HEK293T (cell line): ENCODE measurements at regions not wholly inside any gene's neighbourhood (a gene's known extent, or its start where the extent isn't known, plus 50 kb on each side); places are given as distances from the start of the nearest gene placed in this dataset.

Source experiments
- BHLHE40 ChIP-seq: fragments of 450-650 bp; IDR thresholded peaks from 2 replicates; pipeline ENCODE4 v1.6.1; 2016; ENCODE audit warnings: mild to moderate bottlenecking, moderate library complexity, borderline replicate concordance
- CTBP1 ChIP-seq: fragments of 450-650 bp; IDR thresholded peaks from 2 replicates; pipeline ENCODE4 v1.6.1; 2016; ENCODE audit warnings: borderline replicate concordance
- ELF4 ChIP-seq: fragments of 450-650 bp; IDR thresholded peaks from 2 replicates; pipeline ENCODE4 v1.6.1; 2017; ENCODE audit warnings: antibody characterized with exemption
- FOXA1 ChIP-seq: fragments of 450-650 bp; IDR thresholded peaks from 2 replicates; pipeline ENCODE4 v1.6.1; 2016; ENCODE audit warnings: mild to moderate bottlenecking
- FOXK2 ChIP-seq: fragments of 450-650 bp; IDR thresholded peaks from 2 replicates; pipeline ENCODE4 v1.6.1; 2016; ENCODE audit warnings: mild to moderate bottlenecking
- FOXM1 ChIP-seq: fragments of 450-650 bp; IDR thresholded peaks from 2 replicates; pipeline ENCODE4 v1.6.1; 2017; ENCODE audit warnings: mild to moderate bottlenecking, borderline replicate concordance
- HDGF ChIP-seq: fragments of 450-650 bp; IDR thresholded peaks from 2 replicates; pipeline ENCODE4 v1.6.1; 2017; ENCODE audit warnings: antibody characterized with exemption, borderline replicate concordance
- L3MBTL2 ChIP-seq: fragments of 450-650 bp; conservative IDR thresholded peaks from 2 replicates; pipeline ENCODE4 v1.6.1; 2016; ENCODE audit warnings: mild to moderate bottlenecking
- SP1 ChIP-seq: fragments of 450-650 bp; IDR thresholded peaks from 2 replicates; pipeline ENCODE4 v1.6.1; 2017
- SUZ12 ChIP-seq: fragments of 450-650 bp; IDR thresholded peaks from 2 replicates; pipeline ENCODE4 v1.6.1; 2016; ENCODE audit warnings: mild to moderate bottlenecking
- TARDBP ChIP-seq: fragments of 450-650 bp; IDR thresholded peaks from 2 replicates; pipeline ENCODE4 v1.6.1; 2016
- ZNF384 ChIP-seq: fragments of 450-650 bp; IDR thresholded peaks from 2 replicates; pipeline ENCODE4 v1.6.1; 2016
- TF ChIP-seq, protein P1 (sequence below): fragments of 450-650 bp; IDR thresholded peaks from 2 replicates; pipeline ENCODE4 v1.6.1; 2016

DNA sequence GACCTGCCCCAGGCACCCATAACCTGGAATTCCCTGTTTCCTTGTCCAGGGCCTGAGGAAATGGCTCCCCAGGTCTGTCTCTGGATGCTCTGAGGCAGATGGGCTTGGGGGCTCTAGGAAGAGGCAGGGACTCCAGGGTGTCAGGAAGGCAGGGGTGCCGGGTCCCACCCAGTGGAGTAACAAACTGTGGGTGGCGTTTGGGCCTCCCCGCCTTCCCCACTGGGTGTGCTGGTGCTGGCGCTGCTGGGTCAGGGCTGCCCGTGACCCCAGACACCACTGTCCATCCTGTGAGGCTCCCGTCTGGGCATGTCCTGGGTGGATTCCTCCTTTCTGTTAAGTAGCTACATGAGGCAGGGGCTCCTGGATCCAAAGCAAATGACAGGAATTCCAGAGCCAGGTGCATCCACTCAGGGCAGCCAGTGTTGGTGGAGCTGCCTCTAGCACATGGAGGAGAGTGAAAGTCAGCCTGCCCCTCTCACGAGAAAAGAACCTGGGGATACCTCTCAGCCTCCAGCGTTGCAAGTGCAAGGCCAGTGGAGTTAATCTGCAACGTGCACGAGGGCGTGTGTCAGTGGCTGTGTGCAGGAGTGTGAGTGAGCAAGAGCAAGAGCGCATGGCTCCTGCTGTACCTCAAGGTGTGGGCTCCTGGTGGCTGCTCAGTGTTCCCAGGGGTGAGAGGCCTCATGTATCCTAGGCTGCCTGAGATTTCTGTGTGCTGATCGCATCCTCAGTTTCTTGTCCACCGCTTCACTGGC is 403.1 kb downstream of the TMEM121 start:
- TF ChIP-seq SUZ12: no peak
- TF ChIP-seq FOXA1: no peak
- TF ChIP-seq ZNF384: no peak
- TF ChIP-seq SP1: no peak
- TF ChIP-seq TARDBP: no peak
- TF ChIP-seq BHLHE40: no peak
- TF ChIP-seq, protein P1, sequence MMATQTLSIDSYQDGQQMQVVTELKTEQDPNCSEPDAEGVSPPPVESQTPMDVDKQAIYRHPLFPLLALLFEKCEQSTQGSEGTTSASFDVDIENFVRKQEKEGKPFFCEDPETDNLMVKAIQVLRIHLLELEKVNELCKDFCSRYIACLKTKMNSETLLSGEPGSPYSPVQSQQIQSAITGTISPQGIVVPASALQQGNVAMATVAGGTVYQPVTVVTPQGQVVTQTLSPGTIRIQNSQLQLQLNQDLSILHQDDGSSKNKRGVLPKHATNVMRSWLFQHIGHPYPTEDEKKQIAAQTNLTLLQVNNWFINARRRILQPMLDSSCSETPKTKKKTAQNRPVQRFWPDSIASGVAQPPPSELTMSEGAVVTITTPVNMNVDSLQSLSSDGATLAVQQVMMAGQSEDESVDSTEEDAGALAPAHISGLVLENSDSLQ: no peak
- no peak for TF ChIP-seq FOXM1
- TF ChIP-seq HDGF: no peak
- TF ChIP-seq L3MBTL2: no peak
- no peak for TF ChIP-seq FOXK2
- no peak for TF ChIP-seq CTBP1
- TF ChIP-seq ELF4: no peak
